ENCODE measurements at regions not wholly inside any gene's neighbourhood (a gene's known extent, or its start where the extent isn't known, plus 50 kb on each side); places are given as distances from the start of the nearest gene placed in this dataset.

GRCh38 chr2:235105821-235106359 is 154.1 kb downstream of the SH3BP4 start:
- Histone ChIP-seq H3K27me3 (ENCODE audit: insufficient read depth, poor library complexity, severe bottlenecking) (no peaks in the 10 kb centered on the region), H3K4me3 (replicated peaks; ENCODE audit: insufficient read depth, low read length) (no peak overlapping the region), H3K27ac (replicated peaks) (no peak overlapping the region)
- TF ChIP-seq SPI1 (IDR thresholded peaks at IDR 0.05; ENCODE audit: borderline replicate concordance, low read depth) (no peak), REST (IDR thresholded peaks at IDR 0.05; ENCODE audit: insufficient replicate concordance, low read depth) (no peak), GABPA (IDR thresholded peaks at IDR 0.05; ENCODE audit: low read depth) (no peak), POLR2AphosphoS5 (IDR thresholded peaks at IDR 0.05; ENCODE audit: low read depth) (no peak)
- TF ChIP-seq, protein P1, sequence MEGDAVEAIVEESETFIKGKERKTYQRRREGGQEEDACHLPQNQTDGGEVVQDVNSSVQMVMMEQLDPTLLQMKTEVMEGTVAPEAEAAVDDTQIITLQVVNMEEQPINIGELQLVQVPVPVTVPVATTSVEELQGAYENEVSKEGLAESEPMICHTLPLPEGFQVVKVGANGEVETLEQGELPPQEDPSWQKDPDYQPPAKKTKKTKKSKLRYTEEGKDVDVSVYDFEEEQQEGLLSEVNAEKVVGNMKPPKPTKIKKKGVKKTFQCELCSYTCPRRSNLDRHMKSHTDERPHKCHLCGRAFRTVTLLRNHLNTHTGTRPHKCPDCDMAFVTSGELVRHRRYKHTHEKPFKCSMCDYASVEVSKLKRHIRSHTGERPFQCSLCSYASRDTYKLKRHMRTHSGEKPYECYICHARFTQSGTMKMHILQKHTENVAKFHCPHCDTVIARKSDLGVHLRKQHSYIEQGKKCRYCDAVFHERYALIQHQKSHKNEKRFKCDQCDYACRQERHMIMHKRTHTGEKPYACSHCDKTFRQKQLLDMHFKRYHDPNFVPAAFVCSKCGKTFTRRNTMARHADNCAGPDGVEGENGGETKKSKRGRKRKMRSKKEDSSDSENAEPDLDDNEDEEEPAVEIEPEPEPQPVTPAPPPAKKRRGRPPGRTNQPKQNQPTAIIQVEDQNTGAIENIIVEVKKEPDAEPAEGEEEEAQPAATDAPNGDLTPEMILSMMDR (IDR thresholded peaks at IDR 0.05; ENCODE audit: insufficient read depth, low read length) = no peak
- no peak for DNase-seq (ENCODE audit: low read depth in 1 of 2, low spot score in 1 of 2)

DNA sequence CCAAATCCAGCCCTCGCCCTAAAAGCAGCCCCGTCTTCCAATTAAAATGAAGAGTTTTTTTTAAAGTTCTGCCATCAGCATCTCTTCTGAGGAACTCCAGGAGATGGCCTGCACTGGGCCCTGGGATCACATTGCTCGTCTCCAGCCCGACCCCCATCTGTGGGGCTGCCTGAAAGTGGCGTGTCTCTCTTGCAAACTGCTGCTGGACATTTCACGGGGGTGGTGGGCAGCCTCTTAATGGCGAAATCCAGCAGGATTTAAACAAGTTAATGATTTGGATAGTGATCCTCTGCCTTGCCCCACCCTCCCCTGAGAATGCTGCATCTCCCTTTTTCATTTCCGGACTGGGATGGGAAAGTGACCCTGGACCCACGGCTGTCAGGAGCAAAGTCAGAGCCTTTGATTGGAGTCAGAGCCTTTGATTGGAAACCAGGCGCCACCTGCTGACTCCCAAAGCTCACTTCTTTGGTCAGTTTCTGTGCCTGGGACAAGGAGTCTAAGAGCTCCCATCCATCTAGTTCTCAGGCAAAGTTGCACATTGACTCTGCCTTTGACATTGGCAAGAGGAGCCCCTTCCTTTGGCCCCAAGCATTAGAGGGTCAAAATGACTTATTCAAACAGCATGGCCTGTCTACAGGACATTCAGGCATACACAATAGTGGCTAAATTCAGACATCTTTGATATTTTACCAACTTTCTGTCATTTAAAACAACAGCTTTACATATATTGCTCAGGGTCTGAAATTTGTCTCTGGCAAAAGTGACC is 155.2 kb downstream of the SH3BP4 start:
- no peaks in the 10 kb centered on the region for H3K27me3 ChIP-seq (ENCODE audit: insufficient read depth, poor library complexity, severe bottlenecking)
- no peak overlapping the region for H3K4me3 ChIP-seq (replicated peaks; ENCODE audit: insufficient read depth, low read length)
- TF ChIP-seq, protein P1 (IDR thresholded peaks at IDR 0.05; ENCODE audit: insufficient read depth, low read length) = no peak
- no peak for TF ChIP-seq GABPA (IDR thresholded peaks at IDR 0.05; ENCODE audit: low read depth)
- no peak for TF ChIP-seq REST (IDR thresholded peaks at IDR 0.05; ENCODE audit: insufficient replicate concordance, low read depth)
- TF ChIP-seq SPI1 (IDR thresholded peaks at IDR 0.05; ENCODE audit: borderline replicate concordance, low read depth) = no peak
- no peak for TF ChIP-seq POLR2AphosphoS5 (IDR thresholded peaks at IDR 0.05; ENCODE audit: low read depth)
- no peak overlapping the region for H3K27ac ChIP-seq (replicated peaks)
- DNase-seq (ENCODE audit: low read depth in 1 of 2, low spot score in 1 of 2) = no peak

DNA sequence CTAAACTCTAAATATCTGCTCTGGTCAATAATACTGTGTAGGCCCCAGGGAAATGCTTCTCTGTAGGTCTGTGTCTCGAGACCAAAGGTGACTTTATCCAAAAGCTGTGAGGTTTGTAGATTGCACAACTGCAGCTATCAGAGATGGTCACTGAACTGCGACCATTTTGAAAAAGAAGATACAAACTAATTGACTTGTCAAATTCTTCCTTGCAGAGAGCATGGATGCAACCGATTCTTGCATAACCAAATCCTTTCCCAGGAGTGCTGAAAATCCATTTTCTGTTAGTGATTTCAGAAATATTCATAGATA is 155.8 kb downstream of the SH3BP4 start:
- H3K27ac ChIP-seq (replicated peaks) = no peak overlapping the region
- no peak for DNase-seq (ENCODE audit: low read depth in 1 of 2, low spot score in 1 of 2)

More for the DNA sequence above, 155.8 kb downstream of the SH3BP4 start:
- no peaks in the 10 kb centered on the region for H3K27me3 ChIP-seq (ENCODE audit: insufficient read depth, poor library complexity, severe bottlenecking)
- TF ChIP-seq REST (IDR thresholded peaks at IDR 0.05; ENCODE audit: insufficient replicate concordance, low read depth) (no peak), POLR2AphosphoS5 (IDR thresholded peaks at IDR 0.05; ENCODE audit: low read depth) (no peak), SPI1 (IDR thresholded peaks at IDR 0.05; ENCODE audit: borderline replicate concordance, low read depth) (no peak), GABPA (IDR thresholded peaks at IDR 0.05; ENCODE audit: low read depth) (no peak)
- TF ChIP-seq, protein P1 (IDR thresholded peaks at IDR 0.05; ENCODE audit: insufficient read depth, low read length) = no peak
- no peak overlapping the region for H3K4me3 ChIP-seq (replicated peaks; ENCODE audit: insufficient read depth, low read length)
